ENCODE measurements at regions not wholly inside any gene's neighbourhood (a gene's known extent, or its start where the extent isn't known, plus 50 kb on each side); places are given as distances from the start of the nearest gene placed in this dataset.

DNA sequence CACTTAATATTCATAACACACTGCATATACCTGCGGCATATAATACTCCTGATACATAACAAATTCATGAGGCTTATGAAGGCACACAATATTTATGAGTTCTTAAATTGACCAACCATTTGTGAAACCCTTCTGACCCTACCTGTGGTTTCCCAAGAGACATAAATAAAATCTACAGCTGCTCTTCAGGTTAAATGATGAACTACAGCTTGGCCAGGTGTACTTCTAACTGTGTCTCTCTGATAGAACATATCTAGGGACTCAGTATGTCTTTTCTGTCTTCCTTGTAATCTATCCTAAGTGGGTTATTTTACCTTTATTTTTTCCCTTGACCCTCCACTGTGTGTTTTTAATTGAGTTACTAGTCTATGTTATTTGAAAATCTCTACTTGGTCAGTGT is 189.9 kb upstream of the UFM1 start:
- TF ChIP-seq CTCF (IDR thresholded peaks at IDR 0.05) (no peak), POLR2A (IDR thresholded peaks at IDR 0.05) (no peak)
- WGBS, 2 donors: 93 to 94% methylated on average over 1 of the region's 1 CpG
- DNase-seq (ENCODE audit: low spot score in 2 of 2): no peak
- no peak overlapping the region for H3K4me3 ChIP-seq (ENCODE audit: low read depth, poor library complexity, severe bottlenecking)
- intact Hi-C loops (cut with DNase I; ENCODE audit: low total_unique reads): no loop called here

DNA sequence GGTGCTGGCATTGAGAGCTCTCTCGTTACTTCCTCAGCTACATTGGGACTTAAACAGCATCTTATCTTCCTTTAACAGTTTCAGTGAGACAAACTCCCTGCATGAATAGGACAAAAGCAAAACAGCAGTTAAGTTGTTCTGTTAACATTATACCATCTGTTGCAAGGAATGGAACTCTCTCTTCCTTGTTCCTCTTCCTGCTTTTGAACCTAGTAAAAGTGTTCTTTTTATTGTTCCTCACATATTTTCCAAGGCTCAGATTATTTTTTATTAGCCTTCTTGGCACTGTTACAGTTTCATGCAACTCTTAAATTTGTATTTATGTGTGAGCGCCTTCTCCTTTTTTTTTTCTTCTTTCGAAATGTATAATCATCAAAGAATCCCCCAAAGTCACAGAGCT is 202.6 kb upstream of the UFM1 start:
- TF ChIP-seq CTCF (IDR thresholded peaks at IDR 0.05) (no peak), POLR2A (IDR thresholded peaks at IDR 0.05) (no peak)
- intact Hi-C loops (cut with DNase I; ENCODE audit: low total_unique reads): no loop called here
- no peak for DNase-seq (ENCODE audit: low spot score in 2 of 2)
- H3K4me3 ChIP-seq (ENCODE audit: low read depth, poor library complexity, severe bottlenecking): no peak overlapping the region
- 61 to 75% methylated on average over 3 of the region's 3 CpGs for WGBS, 2 donors

DNA sequence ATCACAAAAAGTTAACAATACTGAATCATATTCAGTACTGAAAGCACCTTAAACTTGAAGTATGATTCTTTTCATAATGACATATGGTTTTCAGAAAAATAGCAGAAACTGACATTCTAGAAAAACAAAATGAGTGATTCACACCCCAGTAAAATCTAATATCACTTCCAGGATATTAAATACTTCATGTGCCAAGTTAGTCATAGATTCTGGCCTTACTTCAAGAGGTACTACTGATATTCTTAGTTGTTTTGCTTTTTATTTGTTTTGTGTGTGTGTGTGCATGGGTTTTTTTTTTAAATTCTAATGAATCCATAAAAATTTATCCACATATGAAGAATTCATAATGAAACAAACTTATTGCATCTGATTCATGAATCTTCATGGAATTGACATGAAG is 207.9 kb upstream of the UFM1 start:
- no peak for TF ChIP-seq POLR2A (IDR thresholded peaks at IDR 0.05)
- TF ChIP-seq CTCF (IDR thresholded peaks at IDR 0.05): no peak

GRCh38 chr13:38135592-38135991 is 214.1 kb upstream of the UFM1 start:
- WGBS, 2 donors: 47 to 55% methylated on average over 4 of the region's 4 CpGs
- no peak overlapping the region for H3K4me3 ChIP-seq (ENCODE audit: low read depth, poor library complexity, severe bottlenecking)
- no peak for DNase-seq (ENCODE audit: low spot score in 2 of 2)
- TF ChIP-seq CTCF (IDR thresholded peaks at IDR 0.05) (no peak), POLR2A (IDR thresholded peaks at IDR 0.05) (no peak)
- intact Hi-C loops (cut with DNase I; ENCODE audit: low total_unique reads): no loop called here

More for the DNA sequence above, 207.9 kb upstream of the UFM1 start:
- no peak overlapping the region for H3K4me3 ChIP-seq (ENCODE audit: low read depth, poor library complexity, severe bottlenecking)
- intact Hi-C loops (cut with DNase I; ENCODE audit: low total_unique reads): no loop called here
- no peak for DNase-seq (ENCODE audit: low spot score in 2 of 2)

DNA sequence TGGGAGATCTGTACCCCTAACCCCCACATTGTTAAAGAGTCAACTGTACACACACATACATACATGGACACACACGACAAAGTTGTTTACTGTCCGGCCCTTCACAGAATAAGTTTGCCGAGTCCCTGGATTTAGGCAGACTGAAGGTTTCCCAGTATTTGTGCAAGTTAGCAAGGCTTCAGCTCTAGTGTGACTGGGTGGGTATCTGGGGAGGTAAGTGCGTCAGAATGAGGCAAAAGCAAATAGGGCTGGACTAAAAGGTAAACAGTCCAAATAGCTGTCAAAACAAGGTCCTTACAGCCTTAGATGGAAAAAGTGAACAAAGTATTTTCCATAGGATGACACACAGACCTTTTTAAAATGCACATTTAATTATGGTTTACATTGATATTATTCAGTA is 228.4 kb upstream of the UFM1 start:
- TF ChIP-seq CTCF (IDR thresholded peaks at IDR 0.05): no peak
- no peak for TF ChIP-seq POLR2A (IDR thresholded peaks at IDR 0.05)
- intact Hi-C loops (cut with DNase I; ENCODE audit: low total_unique reads): no loop called here
- WGBS, 2 donors: 93 to 94% methylated on average over 4 of the region's 4 CpGs
- no peak for DNase-seq (ENCODE audit: low spot score in 2 of 2)
- no peak overlapping the region for H3K4me3 ChIP-seq (ENCODE audit: low read depth, poor library complexity, severe bottlenecking)

DNA sequence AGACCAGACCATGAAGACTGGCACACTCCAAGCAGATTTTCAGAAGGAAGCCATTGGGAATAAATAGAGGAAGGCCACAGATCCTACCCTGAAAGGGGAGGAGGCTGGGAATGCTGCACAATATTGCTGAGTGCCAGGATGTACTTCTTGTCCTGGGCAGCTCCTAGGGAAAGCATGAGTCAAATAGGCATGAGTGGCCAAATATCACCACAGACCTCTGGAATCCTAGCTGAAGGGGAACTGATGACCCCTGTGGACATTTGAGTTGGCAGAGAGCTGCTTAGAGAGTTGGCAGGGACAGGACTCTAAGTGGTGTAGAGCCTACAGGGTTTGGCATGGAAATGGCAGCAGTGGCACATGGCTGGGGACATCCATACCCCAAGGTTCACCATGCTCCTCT is 234.3 kb upstream of the TRPC4 start:
- DNase-seq (ENCODE audit: low spot score in 2 of 2): no peak
- intact Hi-C loops (cut with DNase I; ENCODE audit: low total_unique reads): no loop called here
- no peak for TF ChIP-seq POLR2A (IDR thresholded peaks at IDR 0.05)
- no peak for TF ChIP-seq CTCF (IDR thresholded peaks at IDR 0.05)
- no peak overlapping the region for H3K4me3 ChIP-seq (ENCODE audit: low read depth, poor library complexity, severe bottlenecking)
